ENCODE measurements at regions not wholly inside any gene's neighbourhood (a gene's known extent, or its start where the extent isn't known, plus 50 kb on each side); places are given as distances from the start of the nearest gene placed in this dataset.

GRCh38 chr15:53367740-53368139, 391.7 kb downstream of the WDR72 start:
- TF ChIP-seq, protein P1, sequence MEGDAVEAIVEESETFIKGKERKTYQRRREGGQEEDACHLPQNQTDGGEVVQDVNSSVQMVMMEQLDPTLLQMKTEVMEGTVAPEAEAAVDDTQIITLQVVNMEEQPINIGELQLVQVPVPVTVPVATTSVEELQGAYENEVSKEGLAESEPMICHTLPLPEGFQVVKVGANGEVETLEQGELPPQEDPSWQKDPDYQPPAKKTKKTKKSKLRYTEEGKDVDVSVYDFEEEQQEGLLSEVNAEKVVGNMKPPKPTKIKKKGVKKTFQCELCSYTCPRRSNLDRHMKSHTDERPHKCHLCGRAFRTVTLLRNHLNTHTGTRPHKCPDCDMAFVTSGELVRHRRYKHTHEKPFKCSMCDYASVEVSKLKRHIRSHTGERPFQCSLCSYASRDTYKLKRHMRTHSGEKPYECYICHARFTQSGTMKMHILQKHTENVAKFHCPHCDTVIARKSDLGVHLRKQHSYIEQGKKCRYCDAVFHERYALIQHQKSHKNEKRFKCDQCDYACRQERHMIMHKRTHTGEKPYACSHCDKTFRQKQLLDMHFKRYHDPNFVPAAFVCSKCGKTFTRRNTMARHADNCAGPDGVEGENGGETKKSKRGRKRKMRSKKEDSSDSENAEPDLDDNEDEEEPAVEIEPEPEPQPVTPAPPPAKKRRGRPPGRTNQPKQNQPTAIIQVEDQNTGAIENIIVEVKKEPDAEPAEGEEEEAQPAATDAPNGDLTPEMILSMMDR (IDR thresholded peaks at IDR 0.05; ENCODE audit: insufficient read depth, low read length) = no peak
- no peak for TF ChIP-seq REST (IDR thresholded peaks at IDR 0.05; ENCODE audit: insufficient replicate concordance, low read depth)

All from HL-60 (cell line).